ENCODE measurements at regions not wholly inside any gene's neighbourhood (a gene's known extent, or its start where the extent isn't known, plus 50 kb on each side); places are given as distances from the start of the nearest gene placed in this dataset.

- no peak for TF ChIP-seq CTCF (IDR thresholded peaks at IDR 0.05; ENCODE audit: low read depth, low read length, missing control alignments)
- no peak for DNase-seq (ENCODE audit: low read depth)
- no peak overlapping the region for H3K4me3 ChIP-seq (ENCODE audit: low read depth, low read length)
- in situ Hi-C loops (cut with HindIII; ENCODE audit: low sequenced_read_pairs) = no loop called here
Observed at GRCh38 chr16:51753467-51754127, 602.5 kb upstream of the SALL1 start.

GRCh38 chr16:51752438-51752995, 601.4 kb upstream of the SALL1 start:
- TF ChIP-seq CTCF (IDR thresholded peaks at IDR 0.05; ENCODE audit: low read depth, low read length, missing control alignments) = no peak
- no peak overlapping the region for H3K4me3 ChIP-seq (ENCODE audit: low read depth, low read length)
- no peak for DNase-seq (ENCODE audit: low read depth)
- in situ Hi-C loops (cut with HindIII; ENCODE audit: low sequenced_read_pairs) = no loop called here

- no peak for TF ChIP-seq CTCF (IDR thresholded peaks at IDR 0.05; ENCODE audit: low read depth, low read length, missing control alignments)
- in situ Hi-C loops (cut with HindIII; ENCODE audit: low sequenced_read_pairs) = no loop called here
- DNase-seq (ENCODE audit: low read depth) = no peak
- H3K4me3 ChIP-seq (ENCODE audit: low read depth, low read length) = no peak overlapping the region
Observed at GRCh38 chr16:51747329-51747728, 596.3 kb upstream of the SALL1 start.

GRCh38 chr16:51734220-51734619, 583.1 kb upstream of the SALL1 start:
- DNase-seq (ENCODE audit: low read depth) = no peak
- in situ Hi-C loops (cut with HindIII; ENCODE audit: low sequenced_read_pairs) = no loop called here
- TF ChIP-seq CTCF (IDR thresholded peaks at IDR 0.05; ENCODE audit: low read depth, low read length, missing control alignments) = no peak
- H3K4me3 ChIP-seq (ENCODE audit: low read depth, low read length) = no peak overlapping the region

GRCh38 chr16:51733181-51733580, 582.1 kb upstream of the SALL1 start:
- H3K4me3 ChIP-seq (ENCODE audit: low read depth, low read length) = no peak overlapping the region
- no peak for TF ChIP-seq CTCF (IDR thresholded peaks at IDR 0.05; ENCODE audit: low read depth, low read length, missing control alignments)
- in situ Hi-C loops (cut with HindIII; ENCODE audit: low sequenced_read_pairs) = no loop called here
- DNase-seq (ENCODE audit: low read depth) = no peak

- in situ Hi-C loops (cut with HindIII; ENCODE audit: low sequenced_read_pairs) = no loop called here
- no peak overlapping the region for H3K4me3 ChIP-seq (ENCODE audit: low read depth, low read length)
- DNase-seq (ENCODE audit: low read depth) = no peak
- TF ChIP-seq CTCF (IDR thresholded peaks at IDR 0.05; ENCODE audit: low read depth, low read length, missing control alignments) = no peak
Observed at GRCh38 chr16:51731160-51731559, 580.1 kb upstream of the SALL1 start.

All from astrocyte of the cerebellum (primary cell).